ENCODE measurements at regions not wholly inside any gene's neighbourhood (a gene's known extent, or its start where the extent isn't known, plus 50 kb on each side); places are given as distances from the start of the nearest gene placed in this dataset.
"Not testable (repeated sequence)": the region's sequence is repeated elsewhere in the genome, so short reads cannot be mapped to it uniquely, and the experiment has no call there.

DNA sequence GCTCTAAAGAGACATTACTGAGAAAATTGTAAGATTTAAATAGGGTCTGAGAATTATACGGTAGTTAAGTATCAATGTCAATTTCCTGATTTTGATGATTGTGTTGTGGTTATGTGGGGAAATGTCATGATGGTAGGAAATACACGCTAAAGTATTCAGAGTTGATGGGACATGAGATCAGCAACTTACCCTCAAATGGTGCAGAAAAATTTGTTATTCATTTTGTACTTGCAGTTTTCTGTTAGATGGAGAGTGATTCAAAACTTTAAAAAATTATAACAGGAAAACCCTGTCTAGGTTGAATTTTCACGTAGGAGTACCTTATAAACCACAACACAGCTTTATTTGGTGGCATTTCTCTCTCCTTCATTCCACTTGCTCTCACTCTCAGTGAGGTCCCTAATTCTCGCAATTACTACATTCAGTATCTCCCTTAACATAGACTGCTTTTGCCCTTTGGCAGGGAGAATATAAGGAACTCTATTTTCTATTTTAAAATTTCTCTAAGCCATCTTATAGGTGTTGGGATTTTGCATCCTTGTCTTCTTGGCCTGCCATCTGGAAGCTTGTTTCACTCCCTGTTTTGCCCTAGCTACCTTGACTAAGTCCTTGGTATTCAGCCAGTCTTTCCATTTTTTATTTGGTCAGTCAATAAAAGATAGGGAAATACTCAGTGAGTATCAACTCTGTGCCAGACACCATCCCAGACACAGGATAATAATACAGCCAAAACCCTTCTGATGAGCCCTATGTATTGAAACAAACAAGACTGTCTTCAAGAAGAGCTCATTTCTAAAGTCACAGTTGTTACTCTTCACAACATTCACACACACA is 550.6 kb upstream of the ACVR2A start:
- TF ChIP-seq, protein P1, sequence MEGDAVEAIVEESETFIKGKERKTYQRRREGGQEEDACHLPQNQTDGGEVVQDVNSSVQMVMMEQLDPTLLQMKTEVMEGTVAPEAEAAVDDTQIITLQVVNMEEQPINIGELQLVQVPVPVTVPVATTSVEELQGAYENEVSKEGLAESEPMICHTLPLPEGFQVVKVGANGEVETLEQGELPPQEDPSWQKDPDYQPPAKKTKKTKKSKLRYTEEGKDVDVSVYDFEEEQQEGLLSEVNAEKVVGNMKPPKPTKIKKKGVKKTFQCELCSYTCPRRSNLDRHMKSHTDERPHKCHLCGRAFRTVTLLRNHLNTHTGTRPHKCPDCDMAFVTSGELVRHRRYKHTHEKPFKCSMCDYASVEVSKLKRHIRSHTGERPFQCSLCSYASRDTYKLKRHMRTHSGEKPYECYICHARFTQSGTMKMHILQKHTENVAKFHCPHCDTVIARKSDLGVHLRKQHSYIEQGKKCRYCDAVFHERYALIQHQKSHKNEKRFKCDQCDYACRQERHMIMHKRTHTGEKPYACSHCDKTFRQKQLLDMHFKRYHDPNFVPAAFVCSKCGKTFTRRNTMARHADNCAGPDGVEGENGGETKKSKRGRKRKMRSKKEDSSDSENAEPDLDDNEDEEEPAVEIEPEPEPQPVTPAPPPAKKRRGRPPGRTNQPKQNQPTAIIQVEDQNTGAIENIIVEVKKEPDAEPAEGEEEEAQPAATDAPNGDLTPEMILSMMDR (conservative IDR thresholded peaks at IDR 0.05; ENCODE audit: low read length): no peak
- H3K4me3 ChIP-seq (ENCODE audit: low read length): no peak overlapping the region
- no peak for DNase-seq (ENCODE audit: low read depth)

DNA sequence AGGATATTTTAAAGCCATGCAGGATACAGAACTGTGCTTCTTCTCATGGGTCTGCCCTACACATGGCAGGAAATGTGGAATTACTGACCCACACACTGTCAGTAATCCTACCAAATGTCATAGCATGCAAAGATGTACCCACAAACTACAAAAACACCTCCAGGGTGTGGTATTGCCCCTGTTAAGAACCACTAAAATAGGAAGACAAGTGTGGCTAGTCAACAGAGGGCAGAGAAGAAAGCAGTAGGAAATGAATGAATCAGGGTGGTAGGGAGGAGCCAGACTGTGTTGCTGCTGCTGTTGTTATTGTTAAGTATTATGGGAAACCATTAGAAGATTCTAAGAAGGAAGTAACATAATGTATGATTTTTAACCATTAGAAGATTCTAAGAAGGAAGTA is 556.7 kb upstream of the ACVR2A start:
- H3K4me3 ChIP-seq (ENCODE audit: low read length): no peak overlapping the region
- DNase-seq (ENCODE audit: low read depth): no peak
- TF ChIP-seq, protein P1 (conservative IDR thresholded peaks at IDR 0.05; ENCODE audit: low read length): no peak

DNA sequence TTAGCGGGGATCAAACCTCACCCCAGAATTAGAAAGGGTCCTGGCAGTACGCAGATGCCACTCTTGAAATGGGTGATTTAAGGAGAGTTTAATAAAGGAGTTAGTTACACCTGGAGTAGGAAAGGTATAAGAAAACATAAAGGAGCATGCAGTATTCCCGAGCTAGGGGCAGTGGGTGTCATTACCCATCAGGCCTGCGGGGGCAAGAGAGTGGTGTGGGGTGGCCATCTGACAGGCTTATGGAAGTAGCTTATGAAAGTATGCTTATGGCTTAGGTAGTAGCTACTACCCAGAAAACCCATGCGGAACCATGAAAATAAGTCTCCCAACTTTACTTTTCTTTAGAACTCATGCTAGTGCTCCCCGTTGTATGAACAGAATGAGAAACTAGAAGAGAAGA is 568.9 kb upstream of the ACVR2A start:
- no peak for DNase-seq (ENCODE audit: low read depth)
- TF ChIP-seq, protein P1 (conservative IDR thresholded peaks at IDR 0.05; ENCODE audit: low read length): no peak; the same call in 1 of the 2 replicates

DNA sequence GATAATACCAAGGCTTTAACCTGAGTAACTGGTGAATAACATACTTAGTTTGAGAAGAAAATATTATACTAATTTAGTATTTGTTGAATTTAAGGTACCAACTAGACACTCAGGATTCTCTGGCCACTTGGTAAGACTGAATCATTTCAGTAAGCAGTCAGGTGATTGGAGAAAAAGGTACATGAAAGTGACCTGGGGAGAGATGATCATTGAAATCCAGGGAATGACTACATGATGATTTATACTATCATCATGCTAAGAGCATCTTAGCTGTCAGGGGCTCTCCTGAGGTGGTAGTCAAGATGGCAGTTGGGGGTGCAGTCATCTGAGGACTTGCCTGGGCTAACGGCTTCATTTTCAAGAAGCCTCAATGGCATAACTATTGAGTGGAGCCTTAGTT is 571.2 kb upstream of the ACVR2A start:
- DNase-seq (ENCODE audit: low read depth): no peak
- TF ChIP-seq, protein P1 (conservative IDR thresholded peaks at IDR 0.05; ENCODE audit: low read length): no peak
- no peak overlapping the region for H3K4me3 ChIP-seq (ENCODE audit: low read length)

More for the DNA sequence above, 568.9 kb upstream of the ACVR2A start:
- H3K4me3 ChIP-seq (ENCODE audit: low read length): no peak overlapping the region

DNA sequence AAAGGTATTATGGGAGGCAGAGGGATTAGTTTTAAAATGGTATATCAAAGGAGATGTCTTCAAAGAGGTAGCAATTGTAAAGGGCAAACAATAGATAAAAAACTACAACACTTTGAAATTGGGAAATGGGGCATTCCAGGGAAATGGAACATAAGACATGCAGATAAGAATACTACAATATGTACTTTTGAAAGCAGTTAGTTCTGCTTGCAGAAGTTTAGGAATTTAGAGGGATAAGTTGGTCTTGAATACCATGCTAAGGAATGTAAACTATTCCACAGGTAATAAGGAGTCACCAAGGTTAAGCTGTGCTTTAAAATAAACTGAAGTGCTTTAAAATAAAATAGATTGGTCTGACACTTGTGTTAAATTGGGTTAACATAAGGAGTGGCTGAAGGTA is 571.7 kb upstream of the ACVR2A start:
- TF ChIP-seq, protein P1 (conservative IDR thresholded peaks at IDR 0.05; ENCODE audit: low read length): no peak
- no peak for DNase-seq (ENCODE audit: low read depth)
- H3K4me3 ChIP-seq (ENCODE audit: low read length): no peak overlapping the region

DNA sequence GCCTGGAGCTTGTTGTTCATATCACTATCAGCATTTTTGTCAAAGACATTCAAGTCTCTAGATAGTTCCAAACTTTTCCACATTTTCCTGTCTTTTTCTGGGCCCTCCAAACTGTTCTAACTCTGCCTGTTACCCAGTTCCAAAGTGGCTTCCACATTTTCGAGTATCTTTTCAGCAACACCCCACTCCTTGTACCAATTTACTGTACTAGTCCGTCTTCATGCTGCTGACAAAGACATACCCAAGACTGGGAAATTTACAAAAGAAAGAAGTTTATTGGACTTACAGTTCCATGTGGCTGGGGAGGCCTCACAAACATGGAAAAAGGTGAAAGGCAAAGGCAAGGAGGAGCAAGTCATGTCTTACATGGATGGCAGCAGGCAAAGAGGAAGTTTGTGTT is 575.2 kb upstream of the ACVR2A start:
- not testable (repeated sequence) for H3K4me3 ChIP-seq (ENCODE audit: low read length); DNase-seq (ENCODE audit: low read depth)

DNA sequence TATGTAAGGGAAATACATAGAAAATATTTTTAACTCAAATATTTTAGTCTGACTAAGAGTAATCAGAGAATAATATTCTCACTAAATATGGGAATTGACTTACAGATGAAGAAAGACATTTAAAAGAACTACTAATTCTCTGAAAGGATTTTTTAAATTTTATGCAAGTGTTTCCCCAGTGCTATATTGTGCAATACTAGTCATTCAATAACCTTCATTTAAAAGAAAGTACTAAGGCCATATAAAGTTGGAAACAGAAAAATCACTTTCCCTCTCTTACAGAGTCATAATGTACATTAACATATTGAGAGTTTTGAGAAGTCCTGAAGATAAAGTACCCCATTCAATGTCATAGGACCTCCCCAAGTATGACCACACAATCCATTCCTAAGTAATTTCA is 584.6 kb upstream of the ACVR2A start:
- H3K4me3 ChIP-seq (ENCODE audit: low read length): no peak overlapping the region
- TF ChIP-seq, protein P1 (conservative IDR thresholded peaks at IDR 0.05; ENCODE audit: low read length): no peak
- no peak for DNase-seq (ENCODE audit: low read depth)
